Neural cell (in vitro differentiated cells): ENCODE measurements at regions not wholly inside any gene's neighbourhood (a gene's known extent, or its start where the extent isn't known, plus 50 kb on each side); places are given as distances from the start of the nearest gene placed in this dataset.
"Not testable (repeated sequence)": the region's sequence is repeated elsewhere in the genome, so short reads cannot be mapped to it uniquely, and the experiment has no call there.

Experiments used
- CTCF ChIP-seq: fragments of 450-650 bp; IDR thresholded peaks from 2 replicates; pipeline ENCODE4 v1.5.1; 2014; ENCODE audit warnings: antibody characterized with exemption, mild to moderate bottlenecking, moderate library complexity; ENCODE audit not compliant: poor library complexity, severe bottlenecking
- EZH2 ChIP-seq: fragments of 200-600, 300-800 bp; shearing (Covaris generic), sonication (generic); IDR thresholded peaks from 2 replicates; pipeline ENCODE4 v1.6.1; 2014; ENCODE audit warnings: antibody characterized with exemption, low read length, borderline replicate concordance, mild to moderate bottlenecking; ENCODE audit not compliant: insufficient read depth, poor library complexity, severe bottlenecking
- POLR2AphosphoS5 ChIP-seq: IDR thresholded peaks from 2 replicates; pipeline ENCODE4 v1.6.1; 2012
- REST ChIP-seq: IDR thresholded peaks from 2 replicates; pipeline ENCODE4 v1.6.1; 2012; ENCODE audit warnings: borderline replicate concordance
- SMC3 ChIP-seq: fragments of 450-650 bp; conservative IDR thresholded peaks from 2 replicates; pipeline ENCODE4 v1.6.1; 2014; ENCODE audit warnings: antibody characterized with exemption, mild to moderate bottlenecking, moderate library complexity; ENCODE audit not compliant: poor library complexity

GRCh38 chr2:163964278-163964677 is 228.5 kb upstream of the FIGN start:
- TF ChIP-seq EZH2, POLR2AphosphoS5, SMC3, CTCF, REST: not testable (repeated sequence)
